WTC11 (cell line): ENCODE measurements at regions not wholly inside any gene's neighbourhood (a gene's known extent, or its start where the extent isn't known, plus 50 kb on each side); places are given as distances from the start of the nearest gene placed in this dataset.
"Not testable (repeated sequence)": the region's sequence is repeated elsewhere in the genome, so short reads cannot be mapped to it uniquely, and the experiment has no call there.

Experiments used
- CREB1 ChIP-seq: sonication (generic); formaldehyde crosslinking; IDR thresholded peaks from 2 replicates; pipeline ENCODE4 v1.8.0; 2023; ENCODE audit warnings: mild to moderate bottlenecking, missing genetic modification reagents
- CTCF ChIP-seq: fragments of 200-600 bp; IDR thresholded peaks from 2 replicates; pipeline ENCODE4 v1.8.0; 2022; ENCODE audit warnings: antibody characterized with exemption
- ELF4 ChIP-seq: sonication (generic); formaldehyde crosslinking; IDR thresholded peaks from 2 replicates; pipeline ENCODE4 v1.8.1; 2022; ENCODE audit warnings: low read depth, mild to moderate bottlenecking, moderate library complexity, missing genetic modification reagents
- ESRRA ChIP-seq: sonication (generic); formaldehyde crosslinking; IDR thresholded peaks from 2 replicates; pipeline ENCODE4 v1.8.1; 2022; ENCODE audit warnings: mild to moderate bottlenecking, missing genetic modification reagents, borderline replicate concordance
- NFYB ChIP-seq: sonication (generic); formaldehyde crosslinking; conservative IDR thresholded peaks from 2 replicates; pipeline ENCODE4 v1.8.0; 2022; ENCODE audit warnings: low read depth, missing genetic modification reagents
- SMAD3 ChIP-seq: sonication (generic); formaldehyde crosslinking; IDR thresholded peaks from 2 replicates; pipeline ENCODE4 v1.8.0; 2022; ENCODE audit warnings: missing genetic modification reagents, mild to moderate bottlenecking, borderline replicate concordance
- TP53 ChIP-seq: sonication (generic); formaldehyde crosslinking; IDR thresholded peaks from 2 replicates; pipeline ENCODE4 v1.8.1; 2023; ENCODE audit warnings: mild to moderate bottlenecking, missing genetic modification reagents
- TF ChIP-seq, protein P1 (sequence below): fragments of 250-450 bp; sonication (Bioruptor Pico); IDR thresholded peaks from 2 replicates; pipeline ENCODE4 v1.9.0; 2021; ENCODE audit warnings: mild to moderate bottlenecking
- TF ChIP-seq, protein P2 (sequence below): sonication (generic); formaldehyde crosslinking; IDR thresholded peaks from 2 replicates; pipeline ENCODE4 v1.8.0; 2022; ENCODE audit warnings: mild to moderate bottlenecking, missing genetic modification reagents
- TF ChIP-seq, protein P3 (sequence below): sonication (generic); formaldehyde crosslinking; IDR thresholded peaks from 2 replicates; pipeline ENCODE4 v1.8.0; 2022; ENCODE audit warnings: missing genetic modification reagents

DNA sequence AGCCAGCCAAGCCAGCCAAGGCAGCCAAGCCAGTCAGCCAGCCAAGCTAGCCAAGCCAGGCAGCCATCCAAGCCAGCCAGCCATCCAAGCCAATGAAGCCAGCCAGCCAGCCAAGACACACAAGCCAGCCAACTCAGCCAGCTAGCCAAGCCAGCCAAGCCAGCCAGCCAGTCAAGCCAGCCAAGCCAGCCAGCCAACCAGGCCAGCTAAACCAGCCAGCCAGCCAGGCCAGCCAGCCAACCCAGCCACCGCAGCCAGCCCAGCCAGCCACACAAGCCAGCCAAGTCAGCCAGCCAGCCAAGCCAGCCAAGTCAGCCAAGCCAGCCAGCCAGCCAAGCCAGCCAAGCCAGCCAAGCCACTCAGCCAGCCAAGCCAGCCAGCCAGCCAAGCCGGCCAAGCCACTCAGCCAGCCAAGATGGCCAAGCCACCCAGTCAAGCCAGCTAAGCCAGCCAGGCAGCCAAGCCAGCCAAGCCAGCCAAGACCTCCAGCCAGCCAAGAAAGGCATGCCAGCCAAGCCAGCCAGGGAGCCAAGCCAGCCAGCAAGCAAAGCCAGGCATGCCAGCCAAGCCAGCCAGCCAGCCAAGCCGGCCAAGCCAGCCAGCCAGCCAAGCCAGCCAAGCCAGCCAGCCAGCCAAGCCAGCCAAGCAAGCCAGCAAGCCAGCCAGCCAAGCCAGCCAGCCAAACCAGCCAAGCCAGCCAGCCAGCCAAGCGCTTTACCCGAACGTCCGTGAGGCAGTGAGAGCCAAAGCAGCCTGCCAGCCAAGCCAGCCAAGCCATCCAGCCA is 335.7 kb upstream of the PLGLB2 start:
- TF ChIP-seq CREB1 (CRISPR knock-in tag); NFYB (CRISPR knock-in tag); TP53 (CRISPR knock-in tag); ESRRA (CRISPR knock-in tag); CTCF; ELF4 (CRISPR knock-in tag); SMAD3 (CRISPR knock-in tag): not testable (repeated sequence)
- TF ChIP-seq, protein P1, sequence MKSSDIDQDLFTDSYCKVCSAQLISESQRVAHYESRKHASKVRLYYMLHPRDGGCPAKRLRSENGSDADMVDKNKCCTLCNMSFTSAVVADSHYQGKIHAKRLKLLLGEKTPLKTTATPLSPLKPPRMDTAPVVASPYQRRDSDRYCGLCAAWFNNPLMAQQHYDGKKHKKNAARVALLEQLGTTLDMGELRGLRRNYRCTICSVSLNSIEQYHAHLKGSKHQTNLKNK (CRISPR knock-in tag) = not testable (repeated sequence)
- TF ChIP-seq, protein P2, sequence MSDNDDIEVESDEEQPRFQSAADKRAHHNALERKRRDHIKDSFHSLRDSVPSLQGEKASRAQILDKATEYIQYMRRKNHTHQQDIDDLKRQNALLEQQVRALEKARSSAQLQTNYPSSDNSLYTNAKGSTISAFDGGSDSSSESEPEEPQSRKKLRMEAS (CRISPR knock-in tag) = not testable (repeated sequence)
- TF ChIP-seq, protein P3, sequence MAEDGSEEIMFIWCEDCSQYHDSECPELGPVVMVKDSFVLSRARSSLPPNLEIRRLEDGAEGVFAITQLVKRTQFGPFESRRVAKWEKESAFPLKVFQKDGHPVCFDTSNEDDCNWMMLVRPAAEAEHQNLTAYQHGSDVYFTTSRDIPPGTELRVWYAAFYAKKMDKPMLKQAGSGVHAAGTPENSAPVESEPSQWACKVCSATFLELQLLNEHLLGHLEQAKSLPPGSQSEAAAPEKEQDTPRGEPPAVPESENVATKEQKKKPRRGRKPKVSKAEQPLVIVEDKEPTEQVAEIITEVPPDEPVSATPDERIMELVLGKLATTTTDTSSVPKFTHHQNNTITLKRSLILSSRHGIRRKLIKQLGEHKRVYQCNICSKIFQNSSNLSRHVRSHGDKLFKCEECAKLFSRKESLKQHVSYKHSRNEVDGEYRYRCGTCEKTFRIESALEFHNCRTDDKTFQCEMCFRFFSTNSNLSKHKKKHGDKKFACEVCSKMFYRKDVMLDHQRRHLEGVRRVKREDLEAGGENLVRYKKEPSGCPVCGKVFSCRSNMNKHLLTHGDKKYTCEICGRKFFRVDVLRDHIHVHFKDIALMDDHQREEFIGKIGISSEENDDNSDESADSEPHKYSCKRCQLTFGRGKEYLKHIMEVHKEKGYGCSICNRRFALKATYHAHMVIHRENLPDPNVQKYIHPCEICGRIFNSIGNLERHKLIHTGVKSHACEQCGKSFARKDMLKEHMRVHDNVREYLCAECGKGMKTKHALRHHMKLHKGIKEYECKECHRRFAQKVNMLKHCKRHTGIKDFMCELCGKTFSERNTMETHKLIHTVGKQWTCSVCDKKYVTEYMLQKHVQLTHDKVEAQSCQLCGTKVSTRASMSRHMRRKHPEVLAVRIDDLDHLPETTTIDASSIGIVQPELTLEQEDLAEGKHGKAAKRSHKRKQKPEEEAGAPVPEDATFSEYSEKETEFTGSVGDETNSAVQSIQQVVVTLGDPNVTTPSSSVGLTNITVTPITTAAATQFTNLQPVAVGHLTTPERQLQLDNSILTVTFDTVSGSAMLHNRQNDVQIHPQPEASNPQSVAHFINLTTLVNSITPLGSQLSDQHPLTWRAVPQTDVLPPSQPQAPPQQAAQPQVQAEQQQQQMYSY (CRISPR knock-in tag) = not testable (repeated sequence)
